C4-2B (cell line): ENCODE measurements at regions not wholly inside any gene's neighbourhood (a gene's known extent, or its start where the extent isn't known, plus 50 kb on each side); places are given as distances from the start of the nearest gene placed in this dataset.

Experiments used
- ZFX ChIP-seq: fragments of 450-650 bp; IDR thresholded peaks from 2 replicates; pipeline ENCODE4 v1.6.1; 2017
- TF ChIP-seq, protein P1 (sequence below): fragments of 450-650 bp; conservative IDR thresholded peaks from 2 replicates; pipeline ENCODE4 v1.5.1; 2017; ENCODE audit warnings: mild to moderate bottlenecking

DNA sequence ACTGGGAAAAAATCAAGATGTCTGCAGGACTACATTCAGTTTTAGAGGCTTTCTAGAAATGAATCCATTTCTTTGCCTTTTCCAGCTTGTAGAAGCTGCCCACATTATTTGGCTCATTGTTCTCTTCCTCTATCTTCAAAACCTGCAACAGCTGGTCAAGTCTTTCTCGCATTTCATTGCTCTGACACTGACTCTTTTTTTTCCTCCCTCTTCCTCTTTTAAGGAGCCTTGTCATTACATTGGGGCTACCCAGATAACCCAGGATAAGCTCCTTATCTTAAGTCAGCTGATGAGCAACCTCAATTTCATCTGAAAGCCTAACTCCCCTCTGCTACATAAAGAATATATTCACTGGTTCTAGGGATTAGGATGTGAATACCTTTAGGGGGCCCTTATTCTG lies 53.2 kb upstream of the CEP162 start:
- TF ChIP-seq, protein P1, sequence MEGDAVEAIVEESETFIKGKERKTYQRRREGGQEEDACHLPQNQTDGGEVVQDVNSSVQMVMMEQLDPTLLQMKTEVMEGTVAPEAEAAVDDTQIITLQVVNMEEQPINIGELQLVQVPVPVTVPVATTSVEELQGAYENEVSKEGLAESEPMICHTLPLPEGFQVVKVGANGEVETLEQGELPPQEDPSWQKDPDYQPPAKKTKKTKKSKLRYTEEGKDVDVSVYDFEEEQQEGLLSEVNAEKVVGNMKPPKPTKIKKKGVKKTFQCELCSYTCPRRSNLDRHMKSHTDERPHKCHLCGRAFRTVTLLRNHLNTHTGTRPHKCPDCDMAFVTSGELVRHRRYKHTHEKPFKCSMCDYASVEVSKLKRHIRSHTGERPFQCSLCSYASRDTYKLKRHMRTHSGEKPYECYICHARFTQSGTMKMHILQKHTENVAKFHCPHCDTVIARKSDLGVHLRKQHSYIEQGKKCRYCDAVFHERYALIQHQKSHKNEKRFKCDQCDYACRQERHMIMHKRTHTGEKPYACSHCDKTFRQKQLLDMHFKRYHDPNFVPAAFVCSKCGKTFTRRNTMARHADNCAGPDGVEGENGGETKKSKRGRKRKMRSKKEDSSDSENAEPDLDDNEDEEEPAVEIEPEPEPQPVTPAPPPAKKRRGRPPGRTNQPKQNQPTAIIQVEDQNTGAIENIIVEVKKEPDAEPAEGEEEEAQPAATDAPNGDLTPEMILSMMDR = no peak
- TF ChIP-seq ZFX = no peak
